ENCODE measurements at regions not wholly inside any gene's neighbourhood (a gene's known extent, or its start where the extent isn't known, plus 50 kb on each side); places are given as distances from the start of the nearest gene placed in this dataset.

DNA sequence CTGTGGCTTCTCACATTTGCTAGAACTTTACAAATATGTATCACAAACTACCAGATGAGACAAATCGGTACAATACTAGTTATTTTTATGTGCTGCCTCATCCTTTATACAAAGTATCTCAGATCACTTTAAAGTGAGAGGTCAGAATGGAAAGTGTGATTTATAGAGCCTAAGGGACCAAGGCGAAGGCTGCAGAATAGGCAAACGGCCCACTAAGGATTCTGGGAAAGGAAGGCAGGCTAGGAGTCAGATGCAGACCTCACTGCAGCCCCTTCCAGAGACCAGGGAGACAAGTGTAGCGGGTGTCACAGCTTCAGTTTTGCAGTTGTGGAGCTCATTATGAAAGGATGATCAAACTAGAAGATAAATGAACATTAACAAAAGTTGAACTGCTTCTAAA is 190.6 kb downstream of the HIBADH start:
- Histone ChIP-seq H3K36me3 (ENCODE audit: low read depth, missing control alignments) (no peaks in the 10 kb centered on the region), H3K4me3 (no peak overlapping the region), H3K9me3 (no peaks in the 10 kb centered on the region), H3K27me3 (no peaks in the 10 kb centered on the region), H3K4me1 (no peaks in the 10 kb centered on the region), H3K27ac (no peak overlapping the region)
- intact Hi-C loops (cut with DNase I; ENCODE audit: low total_unique reads), result no loop called here
- no peak for DNase-seq
- WGBS, 2 donors, result 48 to 61% methylated on average over 4 of the region's 4 CpGs
- TF ChIP-seq POLR2A (IDR thresholded peaks at IDR 0.05), result no peak
- TF ChIP-seq, protein P1, sequence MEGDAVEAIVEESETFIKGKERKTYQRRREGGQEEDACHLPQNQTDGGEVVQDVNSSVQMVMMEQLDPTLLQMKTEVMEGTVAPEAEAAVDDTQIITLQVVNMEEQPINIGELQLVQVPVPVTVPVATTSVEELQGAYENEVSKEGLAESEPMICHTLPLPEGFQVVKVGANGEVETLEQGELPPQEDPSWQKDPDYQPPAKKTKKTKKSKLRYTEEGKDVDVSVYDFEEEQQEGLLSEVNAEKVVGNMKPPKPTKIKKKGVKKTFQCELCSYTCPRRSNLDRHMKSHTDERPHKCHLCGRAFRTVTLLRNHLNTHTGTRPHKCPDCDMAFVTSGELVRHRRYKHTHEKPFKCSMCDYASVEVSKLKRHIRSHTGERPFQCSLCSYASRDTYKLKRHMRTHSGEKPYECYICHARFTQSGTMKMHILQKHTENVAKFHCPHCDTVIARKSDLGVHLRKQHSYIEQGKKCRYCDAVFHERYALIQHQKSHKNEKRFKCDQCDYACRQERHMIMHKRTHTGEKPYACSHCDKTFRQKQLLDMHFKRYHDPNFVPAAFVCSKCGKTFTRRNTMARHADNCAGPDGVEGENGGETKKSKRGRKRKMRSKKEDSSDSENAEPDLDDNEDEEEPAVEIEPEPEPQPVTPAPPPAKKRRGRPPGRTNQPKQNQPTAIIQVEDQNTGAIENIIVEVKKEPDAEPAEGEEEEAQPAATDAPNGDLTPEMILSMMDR (IDR thresholded peaks at IDR 0.05), result no peak
